Stimulated activated CD8-positive, alpha-beta memory T cell treated with anti-CD3 and anti-CD28 coated beads, Interleukin-12 subunit alpha, Interleukin-12 subunit beta, amount 100 ng/mL, for 4 hours (primary cell): ENCODE measurements at regions not wholly inside any gene's neighbourhood (a gene's known extent, or its start where the extent isn't known, plus 50 kb on each side); places are given as distances from the start of the nearest gene placed in this dataset.
"Not testable (repeated sequence)": the region's sequence is repeated elsewhere in the genome, so short reads cannot be mapped to it uniquely, and the experiment has no call there.

Source experiments
- DNase-seq: peaks from one replicate; pipeline ENCODE4 v3.0.0-alpha.2; 2020; ENCODE audit warnings: low read depth

- DNase-seq: no peak
Observed at GRCh38 chr5:124110942-124111341, 599.0 kb downstream of the CSNK1G3 start.

- no peak for DNase-seq
Observed at GRCh38 chr5:124105326-124105725, 593.3 kb downstream of the CSNK1G3 start.

- DNase-seq: no peak
Observed at GRCh38 chr5:124104821-124105220, 592.8 kb downstream of the CSNK1G3 start.

GRCh38 chr5:124104344-124104743 is 592.4 kb downstream of the CSNK1G3 start:
- no peak for DNase-seq

- DNase-seq: no peak
Observed at GRCh38 chr5:124103671-124104070, 591.7 kb downstream of the CSNK1G3 start.

- not testable (repeated sequence) for DNase-seq
Observed at GRCh38 chr5:124103056-124103455, 591.1 kb downstream of the CSNK1G3 start.

- DNase-seq: no peak
Observed at GRCh38 chr5:124102486-124102885, 590.5 kb downstream of the CSNK1G3 start.

- no peak for DNase-seq
Observed at GRCh38 chr5:124093658-124094057, 581.7 kb downstream of the CSNK1G3 start.

- no peak for DNase-seq
Observed at GRCh38 chr5:124090115-124090514, 578.1 kb downstream of the CSNK1G3 start.

GRCh38 chr5:124089578-124089977 is 577.6 kb downstream of the CSNK1G3 start:
- DNase-seq: no peak

GRCh38 chr5:124088289-124089032 is 576.5 kb downstream of the CSNK1G3 start:
- DNase-seq: no peak

GRCh38 chr5:124087752-124088151 is 575.8 kb downstream of the CSNK1G3 start:
- DNase-seq: no peak

- no peak for DNase-seq
Observed at GRCh38 chr5:124080256-124080655, 568.3 kb downstream of the CSNK1G3 start.

GRCh38 chr5:124079062-124079461 is 567.1 kb downstream of the CSNK1G3 start:
- DNase-seq: no peak

GRCh38 chr5:124074500-124074899 is 562.5 kb downstream of the CSNK1G3 start:
- no peak for DNase-seq

GRCh38 chr5:124072570-124072969 is 560.6 kb downstream of the CSNK1G3 start:
- DNase-seq: no peak

- no peak for DNase-seq
Observed at GRCh38 chr5:124071039-124071438, 559.1 kb downstream of the CSNK1G3 start.

GRCh38 chr5:124065508-124065907 is 553.5 kb downstream of the CSNK1G3 start:
- no peak for DNase-seq

GRCh38 chr5:124064956-124065355 is 553.0 kb downstream of the CSNK1G3 start:
- DNase-seq: no peak

- no peak for DNase-seq
Observed at GRCh38 chr5:124061663-124062062, 549.7 kb downstream of the CSNK1G3 start.

GRCh38 chr5:124061068-124061430 is 549.1 kb downstream of the CSNK1G3 start:
- DNase-seq: no peak

- DNase-seq: no peak
Observed at GRCh38 chr5:124060413-124061067, 548.6 kb downstream of the CSNK1G3 start.

GRCh38 chr5:124060011-124060410 is 548.0 kb downstream of the CSNK1G3 start:
- DNase-seq: no peak

GRCh38 chr5:124059200-124059599 is 547.2 kb downstream of the CSNK1G3 start:
- DNase-seq: no peak
